ES-I3 (cell line): ENCODE measurements at regions not wholly inside any gene's neighbourhood (a gene's known extent, or its start where the extent isn't known, plus 50 kb on each side); places are given as distances from the start of the nearest gene placed in this dataset.

Experiments used
- H3K36me3 ChIP-seq: 2 replicates; pipeline ENCODE4 v1.6.1; 2013; ENCODE audit warnings: mild to moderate bottlenecking, low read length, control low read depth, moderate library complexity; ENCODE audit not compliant: insufficient read depth
- H3K4me1 ChIP-seq: 2 replicates; pipeline ENCODE4 v1.6.1; 2013; ENCODE audit warnings: mild to moderate bottlenecking, control low read depth, low read length; ENCODE audit not compliant: insufficient read depth
- H3K9ac ChIP-seq: 2 replicates; pipeline ENCODE4 v1.6.1; 2013; ENCODE audit warnings: low read depth, mild to moderate bottlenecking, low read length, moderate library complexity
- H3K9me3 ChIP-seq: 2 replicates; pipeline ENCODE4 v1.6.1; 2013; ENCODE audit warnings: mild to moderate bottlenecking, low read length, moderate library complexity; ENCODE audit not compliant: control insufficient read depth, insufficient read depth

- H3K9ac ChIP-seq: no peak overlapping the region
- no peaks in the 10 kb centered on the region for H3K36me3 ChIP-seq
- no peaks in the 10 kb centered on the region for H3K4me1 ChIP-seq
- no peaks in the 10 kb centered on the region for H3K9me3 ChIP-seq
These were observed 136.5 kb downstream of the CYSLTR2 start for GRCh38 chr13:48790199-48790598.

GRCh38 chr13:48790966-48791365, 137.2 kb downstream of the CYSLTR2 start:
- H3K36me3 ChIP-seq: no peaks in the 10 kb centered on the region
- H3K4me1 ChIP-seq: no peaks in the 10 kb centered on the region
- no peaks in the 10 kb centered on the region for H3K9me3 ChIP-seq
- H3K9ac ChIP-seq: no peak overlapping the region

- no peak overlapping the region for H3K9ac ChIP-seq
- H3K4me1 ChIP-seq: no peaks in the 10 kb centered on the region
- H3K36me3 ChIP-seq: no peaks in the 10 kb centered on the region
- peaks cover 4% of the 10 kb centered on the region; the same call in 1 of the 2 replicates for H3K9me3 ChIP-seq
These were observed 143.4 kb downstream of the CYSLTR2 start for GRCh38 chr13:48797127-48797526.

- Histone ChIP-seq H3K36me3 (no peaks in the 10 kb centered on the region), H3K9me3 (peaks cover 4% of the 10 kb centered on the region; the same call in 1 of the 2 replicates), H3K4me1 (no peaks in the 10 kb centered on the region), H3K9ac (no peak overlapping the region)
These were observed 144.0 kb downstream of the CYSLTR2 start for GRCh38 chr13:48797761-48798160.

- H3K9ac ChIP-seq: no peak overlapping the region
- H3K4me1 ChIP-seq: no peaks in the 10 kb centered on the region
- no peaks in the 10 kb centered on the region for H3K36me3 ChIP-seq
- H3K9me3 ChIP-seq: peaks cover 4% of the 10 kb centered on the region; the same call in 1 of the 2 replicates
These were observed 144.5 kb downstream of the CYSLTR2 start for GRCh38 chr13:48798180-48798579.

GRCh38 chr13:48801255-48801654, 147.5 kb downstream of the CYSLTR2 start:
- Histone ChIP-seq H3K9me3 (peaks cover 4% of the 10 kb centered on the region; the same call in 1 of the 2 replicates), H3K9ac (no peak overlapping the region), H3K36me3 (no peaks in the 10 kb centered on the region), H3K4me1 (no peaks in the 10 kb centered on the region)

- H3K36me3 ChIP-seq: no peaks in the 10 kb centered on the region
- no peak overlapping the region for H3K9ac ChIP-seq
- H3K9me3 ChIP-seq: no peaks in the 10 kb centered on the region
- H3K4me1 ChIP-seq: no peaks in the 10 kb centered on the region
These were observed 151.3 kb downstream of the CYSLTR2 start for GRCh38 chr13:48804821-48805601.

GRCh38 chr13:48806522-48806921, 152.8 kb downstream of the CYSLTR2 start:
- H3K36me3 ChIP-seq: no peaks in the 10 kb centered on the region
- H3K9me3 ChIP-seq: no peaks in the 10 kb centered on the region
- H3K4me1 ChIP-seq: no peaks in the 10 kb centered on the region
- no peak overlapping the region for H3K9ac ChIP-seq

GRCh38 chr13:48808683-48809082, 155.0 kb downstream of the CYSLTR2 start:
- Histone ChIP-seq H3K9me3 (no peaks in the 10 kb centered on the region), H3K36me3 (no peaks in the 10 kb centered on the region), H3K4me1 (no peaks in the 10 kb centered on the region), H3K9ac (no peak overlapping the region)

- Histone ChIP-seq H3K4me1 (no peaks in the 10 kb centered on the region), H3K9me3 (no peaks in the 10 kb centered on the region), H3K9ac (no peak overlapping the region), H3K36me3 (no peaks in the 10 kb centered on the region)
These were observed 156.3 kb downstream of the CYSLTR2 start for GRCh38 chr13:48810013-48810412.

- Histone ChIP-seq H3K9me3 (no peaks in the 10 kb centered on the region), H3K9ac (no peak overlapping the region), H3K36me3 (no peaks in the 10 kb centered on the region), H3K4me1 (no peaks in the 10 kb centered on the region)
These were observed 159.8 kb downstream of the CYSLTR2 start for GRCh38 chr13:48813518-48813917.

- Histone ChIP-seq H3K9ac (no peak overlapping the region), H3K4me1 (no peaks in the 10 kb centered on the region), H3K9me3 (no peaks in the 10 kb centered on the region; the same call in 1 of the 2 replicates), H3K36me3 (no peaks in the 10 kb centered on the region; the same call in 1 of the 2 replicates)
These were observed 159.0 kb upstream of the FNDC3A start for GRCh38 chr13:48816700-48817099.

GRCh38 chr13:48817166-48817802, 158.4 kb upstream of the FNDC3A start:
- H3K9ac ChIP-seq: no peak overlapping the region
- H3K9me3 ChIP-seq: no peaks in the 10 kb centered on the region; the same call in 1 of the 2 replicates
- H3K36me3 ChIP-seq: no peaks in the 10 kb centered on the region; the same call in 1 of the 2 replicates
- H3K4me1 ChIP-seq: no peaks in the 10 kb centered on the region

GRCh38 chr13:48818495-48819356, 157.0 kb upstream of the FNDC3A start:
- Histone ChIP-seq H3K36me3 (no peaks in the 10 kb centered on the region; the same call in 1 of the 2 replicates), H3K4me1 (no peaks in the 10 kb centered on the region), H3K9ac (no peak overlapping the region), H3K9me3 (no peaks in the 10 kb centered on the region; the same call in 1 of the 2 replicates)
